ENCODE measurements at regions not wholly inside any gene's neighbourhood (a gene's known extent, or its start where the extent isn't known, plus 50 kb on each side); places are given as distances from the start of the nearest gene placed in this dataset.
"Not testable (repeated sequence)": the region's sequence is repeated elsewhere in the genome, so short reads cannot be mapped to it uniquely, and the experiment has no call there.

GRCh38 chr19:27815985-27816384 is 1397.0 kb downstream of the UQCRFS1 start:
- DNase-seq (ENCODE audit: low spot score), result no peak

GRCh38 chr19:27814834-27815233 is 1398.1 kb downstream of the UQCRFS1 start:
- not testable (repeated sequence) for DNase-seq (ENCODE audit: low spot score)

GRCh38 chr19:27814274-27814673 is 1398.7 kb downstream of the UQCRFS1 start:
- DNase-seq (ENCODE audit: low spot score), result not testable (repeated sequence)

GRCh38 chr19:27806471-27807070 is 1406.4 kb downstream of the UQCRFS1 start:
- no peak for DNase-seq (ENCODE audit: low spot score)

- no peak for DNase-seq (ENCODE audit: low spot score)
Measured at GRCh38 chr19:27805848-27806247, 1407.1 kb downstream of the UQCRFS1 start.

GRCh38 chr19:27802293-27802692 is 1410.7 kb downstream of the UQCRFS1 start:
- not testable (repeated sequence) for DNase-seq (ENCODE audit: low spot score)

- no peak for DNase-seq (ENCODE audit: low spot score)
Measured at GRCh38 chr19:27796540-27796939, 1416.4 kb downstream of the UQCRFS1 start.

- DNase-seq (ENCODE audit: low spot score), result no peak
Measured at GRCh38 chr19:27796073-27796472, 1416.9 kb downstream of the UQCRFS1 start.

- DNase-seq (ENCODE audit: low spot score), result no peak
Measured at GRCh38 chr19:27795369-27795768, 1417.6 kb downstream of the UQCRFS1 start.

GRCh38 chr19:27794494-27795042 is 1418.4 kb downstream of the UQCRFS1 start:
- no peak for DNase-seq (ENCODE audit: low spot score)

GRCh38 chr19:27793644-27794493 is 1419.1 kb downstream of the UQCRFS1 start:
- DNase-seq (ENCODE audit: low spot score), result peak; percentile 97

GRCh38 chr19:27793128-27793643 is 1419.8 kb downstream of the UQCRFS1 start:
- DNase-seq (ENCODE audit: low spot score), result no peak

GRCh38 chr19:27792576-27793127 is 1420.3 kb downstream of the UQCRFS1 start:
- DNase-seq (ENCODE audit: low spot score), result no peak

- no peak for DNase-seq (ENCODE audit: low spot score)
Measured at GRCh38 chr19:27780367-27781075, 1432.4 kb downstream of the UQCRFS1 start.

- DNase-seq (ENCODE audit: low spot score), result no peak
Measured at GRCh38 chr19:27779954-27780353, 1433.0 kb downstream of the UQCRFS1 start.

- no peak for DNase-seq (ENCODE audit: low spot score)
Measured at GRCh38 chr19:27777726-27778125, 1435.2 kb downstream of the UQCRFS1 start.

- no peak for DNase-seq (ENCODE audit: low spot score)
Measured at GRCh38 chr19:27777242-27777641, 1435.7 kb downstream of the UQCRFS1 start.

GRCh38 chr19:27776524-27776923 is 1436.4 kb downstream of the UQCRFS1 start:
- no peak for DNase-seq (ENCODE audit: low spot score)

GRCh38 chr19:27776020-27776419 is 1436.9 kb downstream of the UQCRFS1 start:
- no peak for DNase-seq (ENCODE audit: low spot score)

GRCh38 chr19:27775395-27775794 is 1437.6 kb downstream of the UQCRFS1 start:
- no peak for DNase-seq (ENCODE audit: low spot score)

- DNase-seq (ENCODE audit: low spot score), result no peak
Measured at GRCh38 chr19:27774827-27775226, 1438.1 kb downstream of the UQCRFS1 start.

GRCh38 chr19:27774337-27774736 is 1438.6 kb downstream of the UQCRFS1 start:
- DNase-seq (ENCODE audit: low spot score), result no peak

Measured in globus pallidus (tissue), 1 donor.